ENCODE measurements at regions not wholly inside any gene's neighbourhood (a gene's known extent, or its start where the extent isn't known, plus 50 kb on each side); places are given as distances from the start of the nearest gene placed in this dataset.

DNA sequence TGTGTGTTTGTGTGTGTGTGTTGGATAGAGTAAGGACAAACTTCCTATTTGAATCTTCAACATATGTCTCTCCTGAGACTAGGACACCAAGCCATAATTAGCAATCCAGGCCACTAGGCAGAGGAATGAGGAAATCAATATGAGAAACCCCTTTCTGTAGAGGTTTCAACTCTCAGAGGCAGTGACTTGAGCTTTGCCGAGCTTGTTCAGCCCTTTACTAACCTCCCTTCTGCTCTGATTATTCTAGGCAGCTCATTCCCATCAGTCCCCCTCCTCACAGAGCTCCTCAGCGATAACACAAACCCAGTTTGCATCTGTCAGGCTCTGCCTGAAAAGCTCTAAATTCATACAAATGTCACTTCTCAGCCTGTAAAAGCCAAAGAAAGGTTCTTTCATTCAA is 1030.3 kb downstream of the CDH8 start:
- no peak for TF ChIP-seq ZFX (IDR thresholded peaks at IDR 0.05)
- TF ChIP-seq, protein P1, sequence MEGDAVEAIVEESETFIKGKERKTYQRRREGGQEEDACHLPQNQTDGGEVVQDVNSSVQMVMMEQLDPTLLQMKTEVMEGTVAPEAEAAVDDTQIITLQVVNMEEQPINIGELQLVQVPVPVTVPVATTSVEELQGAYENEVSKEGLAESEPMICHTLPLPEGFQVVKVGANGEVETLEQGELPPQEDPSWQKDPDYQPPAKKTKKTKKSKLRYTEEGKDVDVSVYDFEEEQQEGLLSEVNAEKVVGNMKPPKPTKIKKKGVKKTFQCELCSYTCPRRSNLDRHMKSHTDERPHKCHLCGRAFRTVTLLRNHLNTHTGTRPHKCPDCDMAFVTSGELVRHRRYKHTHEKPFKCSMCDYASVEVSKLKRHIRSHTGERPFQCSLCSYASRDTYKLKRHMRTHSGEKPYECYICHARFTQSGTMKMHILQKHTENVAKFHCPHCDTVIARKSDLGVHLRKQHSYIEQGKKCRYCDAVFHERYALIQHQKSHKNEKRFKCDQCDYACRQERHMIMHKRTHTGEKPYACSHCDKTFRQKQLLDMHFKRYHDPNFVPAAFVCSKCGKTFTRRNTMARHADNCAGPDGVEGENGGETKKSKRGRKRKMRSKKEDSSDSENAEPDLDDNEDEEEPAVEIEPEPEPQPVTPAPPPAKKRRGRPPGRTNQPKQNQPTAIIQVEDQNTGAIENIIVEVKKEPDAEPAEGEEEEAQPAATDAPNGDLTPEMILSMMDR (conservative IDR thresholded peaks at IDR 0.05): no peak
